Activated CD8-positive, alpha-beta memory T cell treated with anti-CD3 and anti-CD28 coated beads, Interleukin-2, amount 50 U/mL, for 4 hours (primary cell): ENCODE measurements at regions not wholly inside any gene's neighbourhood (a gene's known extent, or its start where the extent isn't known, plus 50 kb on each side); places are given as distances from the start of the nearest gene placed in this dataset.
"Not testable (repeated sequence)": the region's sequence is repeated elsewhere in the genome, so short reads cannot be mapped to it uniquely, and the experiment has no call there.

Experiments
- DNase-seq: peaks from one replicate; pipeline ENCODE4 v3.0.0-alpha.2; 2020

- DNase-seq = no peak
Measured at GRCh38 chr10:62597226-62597625, 207.3 kb upstream of the ADO start.

GRCh38 chr10:62599161-62599560 is 205.4 kb upstream of the ADO start:
- no peak for DNase-seq

DNA sequence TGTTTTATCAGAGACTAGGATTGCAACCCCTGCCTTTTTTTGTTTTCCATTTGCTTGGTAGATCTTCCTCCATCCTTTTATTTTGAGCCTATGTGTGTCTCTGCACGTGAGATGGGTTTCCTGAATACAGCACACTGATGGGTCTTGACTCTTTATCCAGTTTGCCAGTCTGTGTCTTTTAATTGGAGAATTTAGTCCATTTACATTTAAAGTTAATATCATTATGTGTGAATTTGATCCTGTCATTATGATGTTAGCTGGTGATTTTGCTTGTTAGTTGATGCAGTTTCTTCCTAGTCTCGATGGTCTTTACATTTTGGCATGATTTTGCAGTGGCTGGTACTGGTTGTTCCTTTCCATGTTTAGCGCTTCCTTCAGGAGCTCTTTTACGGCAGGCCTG is 198.0 kb upstream of the ADO start:
- DNase-seq = not testable (repeated sequence)

DNA sequence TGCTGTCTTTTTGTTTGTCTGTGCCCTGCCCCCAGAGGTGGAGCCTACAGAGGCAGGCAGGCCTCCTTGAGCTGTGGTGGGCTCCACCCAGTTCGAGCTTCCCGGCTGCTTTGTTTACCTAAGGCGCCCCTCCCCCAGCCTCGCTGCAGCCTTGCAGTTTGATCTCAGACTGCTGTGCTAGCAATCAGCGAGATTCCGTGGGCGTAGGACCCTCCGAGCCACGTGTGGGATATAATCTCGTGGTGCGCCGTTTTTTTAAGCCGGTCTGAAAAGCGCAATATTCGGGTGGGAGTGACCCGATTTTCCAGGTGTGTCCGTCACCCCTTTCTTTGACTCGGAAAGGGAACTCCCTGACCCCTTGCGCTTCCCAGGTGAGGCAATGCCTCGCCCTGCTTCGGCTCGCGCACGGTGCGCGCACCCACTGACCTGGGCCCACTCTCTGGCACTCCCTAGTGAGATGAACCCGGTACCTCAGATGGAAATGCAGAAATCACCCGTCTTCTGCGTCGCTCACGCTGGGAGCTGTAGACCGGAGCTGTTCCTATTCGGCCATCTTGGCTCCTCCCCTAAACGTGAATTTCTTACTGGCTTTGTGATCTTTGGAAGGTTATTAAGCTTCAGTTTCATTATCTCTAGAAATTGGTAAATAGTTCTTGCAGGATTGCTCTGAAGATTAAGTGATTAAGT is 196.2 kb upstream of the ADO start:
- not testable (repeated sequence) for DNase-seq

- peak; percentile 76 for DNase-seq
Measured at GRCh38 chr10:62610649-62611229, 193.8 kb upstream of the ADO start.

- DNase-seq = no peak
Measured at GRCh38 chr10:62613424-62613823, 191.1 kb upstream of the ADO start.

DNA sequence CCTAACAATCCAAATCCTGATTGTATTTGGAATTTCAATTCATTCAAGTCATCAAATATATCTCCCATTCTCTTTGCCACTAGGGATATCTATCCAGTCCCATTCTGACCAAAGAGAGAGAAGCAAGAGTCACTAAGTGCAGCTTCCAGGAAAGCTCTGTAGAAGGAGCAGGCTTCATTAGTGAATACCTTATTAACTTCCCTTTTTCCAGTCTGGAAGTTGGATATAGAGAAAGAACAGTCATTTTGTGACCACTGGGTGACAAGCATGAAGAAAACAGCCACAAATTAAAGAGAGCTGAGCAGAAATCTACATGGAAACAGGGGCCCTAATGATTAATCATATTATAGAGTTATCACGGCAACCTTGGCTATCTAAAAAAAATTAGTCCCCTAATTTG is 190.7 kb upstream of the ADO start:
- no peak for DNase-seq

DNA sequence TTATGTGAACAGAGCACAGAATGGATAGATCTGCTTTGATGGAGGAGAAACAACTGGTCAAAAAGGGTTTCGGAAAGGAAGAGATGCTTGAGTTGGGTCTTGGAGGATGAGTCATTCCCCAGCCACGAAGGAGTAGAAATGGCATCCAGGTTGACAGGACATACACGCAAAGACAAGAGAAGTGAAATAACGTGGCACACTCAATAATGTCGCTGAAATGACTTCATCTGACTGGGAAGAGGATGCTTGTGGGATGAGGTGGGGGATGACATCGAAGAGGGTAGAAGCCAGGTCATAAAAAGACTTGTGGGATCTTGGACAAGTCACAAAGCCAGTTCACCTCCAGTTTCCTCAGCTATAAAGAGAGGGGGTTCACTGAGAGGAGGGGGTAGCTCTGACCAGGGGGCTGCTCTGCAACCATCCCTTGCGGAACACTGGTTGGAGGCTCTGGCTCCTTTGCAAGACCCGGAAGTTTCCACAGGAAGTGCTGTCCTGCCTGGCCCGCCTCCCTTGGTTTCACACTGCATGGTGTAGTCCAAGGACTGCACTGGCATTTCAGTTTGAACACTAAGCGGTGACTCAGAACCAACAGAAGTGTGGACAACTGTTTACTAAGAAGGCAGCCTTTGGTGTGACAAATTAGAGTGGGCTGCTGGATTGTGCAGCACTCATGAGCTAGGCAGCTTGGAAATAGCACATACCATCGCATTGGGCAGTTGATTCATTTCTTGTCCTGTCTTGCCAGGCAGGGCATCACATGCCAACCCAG is 189.9 kb upstream of the ADO start:
- DNase-seq = peak; percentile 30

DNA sequence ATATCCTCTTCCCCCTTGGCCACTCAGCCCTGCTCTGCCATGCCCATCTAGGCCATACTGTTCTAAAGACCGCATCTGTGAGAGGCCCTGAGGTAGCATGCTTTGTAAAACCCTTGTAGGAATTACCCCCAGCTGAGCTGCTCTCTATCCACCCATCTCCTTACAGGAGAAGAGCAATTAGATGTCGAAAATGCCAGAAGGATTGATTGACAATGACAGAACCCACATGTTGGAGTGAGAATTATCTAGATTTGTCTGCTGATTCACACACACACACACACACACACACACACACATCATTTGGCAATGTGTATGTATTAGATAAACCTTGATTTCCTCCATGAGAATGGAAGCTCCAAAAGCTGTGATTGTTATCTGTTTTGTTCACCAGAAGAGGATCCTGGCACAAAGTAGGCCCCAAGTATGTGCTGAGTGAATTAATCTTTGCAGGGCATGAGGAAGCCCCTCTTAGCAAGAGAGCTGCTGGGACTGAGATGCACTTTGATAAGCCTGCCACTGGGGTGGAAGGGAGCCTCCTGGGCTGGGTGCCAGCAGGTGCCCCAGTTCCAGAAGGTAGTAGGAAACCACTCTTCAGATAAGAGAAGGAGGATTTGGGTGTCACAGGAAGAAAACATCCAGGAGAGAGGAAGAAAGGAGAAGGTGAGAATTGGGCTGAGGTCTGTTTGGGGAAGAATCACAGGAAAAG is 187.5 kb upstream of the ADO start:
- no peak for DNase-seq

GRCh38 chr10:62617652-62618051 is 186.9 kb upstream of the ADO start:
- no peak for DNase-seq

GRCh38 chr10:62618054-62618453 is 186.5 kb upstream of the ADO start:
- no peak for DNase-seq

GRCh38 chr10:62618576-62619412 is 185.7 kb upstream of the ADO start:
- no peak for DNase-seq

DNA sequence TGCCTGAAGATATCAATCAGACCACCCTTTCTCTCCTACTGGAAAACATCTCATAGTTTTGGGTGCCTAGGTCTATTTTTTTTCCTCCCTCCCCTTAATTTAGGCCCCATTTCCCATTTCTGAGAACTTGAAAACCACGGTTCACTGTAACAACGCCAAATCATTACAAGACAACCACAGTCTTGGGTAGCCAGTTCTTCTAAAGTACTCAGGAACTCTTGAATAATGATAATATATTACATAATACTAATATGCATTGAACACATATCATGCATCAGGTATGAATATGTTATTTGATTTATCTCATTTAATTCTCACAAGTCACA is 185.1 kb upstream of the ADO start:
- no peak for DNase-seq

DNA sequence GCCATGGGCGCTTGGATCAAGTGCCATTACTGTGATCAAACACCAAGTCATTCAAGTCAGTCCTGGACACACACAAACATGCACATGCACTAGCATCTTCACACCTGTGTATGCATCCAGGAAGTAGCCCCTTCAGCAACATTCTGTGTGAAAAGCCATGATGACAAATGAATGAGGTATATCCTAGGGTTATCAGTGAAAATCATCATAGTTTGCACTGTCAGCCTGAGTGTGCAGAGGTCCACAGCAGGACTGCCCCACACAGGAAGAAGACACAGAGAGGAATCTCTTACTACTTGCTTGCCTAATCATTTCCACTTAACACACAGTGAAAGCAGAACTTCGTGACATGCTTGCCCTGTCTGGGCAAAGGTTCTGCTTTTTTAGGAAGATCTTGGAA is 184.0 kb upstream of the ADO start:
- DNase-seq = no peak

DNA sequence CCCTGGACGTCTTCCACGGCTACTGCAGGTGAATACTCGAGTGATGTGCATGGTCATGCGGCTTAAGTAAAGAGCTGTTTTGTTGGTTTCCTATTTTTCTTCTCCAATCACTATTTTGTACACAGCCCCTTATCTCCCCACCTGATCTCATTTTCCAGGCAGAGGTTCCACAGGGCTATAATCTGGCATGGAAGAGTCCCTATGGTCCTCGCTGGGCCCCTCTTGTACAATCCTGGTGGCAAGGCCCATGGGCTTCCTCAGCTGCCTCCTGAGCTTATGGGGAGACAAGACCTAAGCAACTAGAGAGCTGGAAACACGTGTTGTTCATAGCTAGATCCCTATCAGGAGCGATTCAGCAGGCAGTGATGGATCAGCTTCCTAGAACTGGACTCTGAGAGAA is 181.3 kb upstream of the ADO start:
- DNase-seq = no peak

DNA sequence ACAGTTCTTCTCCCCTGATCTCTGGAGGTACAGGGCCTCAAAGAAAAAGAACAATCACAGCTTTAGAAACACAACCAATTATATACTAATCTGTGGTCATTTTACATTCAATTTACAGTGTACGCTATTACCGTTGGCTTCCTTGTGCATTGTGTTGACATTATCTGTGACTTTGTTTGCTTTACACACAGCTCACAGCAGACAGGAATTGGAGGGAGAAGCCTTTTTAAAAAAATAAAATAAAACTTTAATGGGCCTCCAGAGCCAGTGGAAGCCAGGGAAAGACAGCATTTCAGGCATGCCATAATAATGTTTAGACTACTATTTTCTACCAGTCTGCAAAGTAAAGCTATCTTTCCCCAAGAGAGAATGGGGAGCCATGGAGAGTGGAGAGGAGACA is 179.0 kb upstream of the ADO start:
- DNase-seq = no peak

- no peak for DNase-seq
Measured at GRCh38 chr10:62626079-62626478, 178.4 kb upstream of the ADO start.

- DNase-seq = no peak
Measured at GRCh38 chr10:62626817-62627216, 177.7 kb upstream of the ADO start.

- no peak for DNase-seq
Measured at GRCh38 chr10:62627983-62628382, 176.5 kb upstream of the ADO start.

DNA sequence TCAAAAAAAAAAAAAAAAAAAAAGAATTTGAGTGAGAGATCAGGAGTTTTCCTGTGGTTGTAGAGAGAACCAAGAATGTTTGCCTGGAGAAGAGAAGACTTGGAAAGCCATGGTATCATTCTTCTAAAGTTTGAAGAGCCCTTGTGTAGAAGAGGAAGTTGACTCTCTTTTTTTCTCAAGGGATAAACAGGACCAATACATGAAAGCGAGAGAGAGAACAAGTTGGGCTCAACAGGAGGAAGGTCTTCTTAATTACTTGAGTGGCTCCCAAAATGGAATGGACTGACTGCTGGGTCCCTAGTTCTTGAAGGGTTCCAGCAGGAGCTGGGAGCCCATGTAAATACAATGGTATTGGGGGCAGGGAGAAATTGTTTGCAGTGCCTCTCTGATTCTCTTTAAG is 173.3 kb upstream of the ADO start:
- DNase-seq = no peak

DNA sequence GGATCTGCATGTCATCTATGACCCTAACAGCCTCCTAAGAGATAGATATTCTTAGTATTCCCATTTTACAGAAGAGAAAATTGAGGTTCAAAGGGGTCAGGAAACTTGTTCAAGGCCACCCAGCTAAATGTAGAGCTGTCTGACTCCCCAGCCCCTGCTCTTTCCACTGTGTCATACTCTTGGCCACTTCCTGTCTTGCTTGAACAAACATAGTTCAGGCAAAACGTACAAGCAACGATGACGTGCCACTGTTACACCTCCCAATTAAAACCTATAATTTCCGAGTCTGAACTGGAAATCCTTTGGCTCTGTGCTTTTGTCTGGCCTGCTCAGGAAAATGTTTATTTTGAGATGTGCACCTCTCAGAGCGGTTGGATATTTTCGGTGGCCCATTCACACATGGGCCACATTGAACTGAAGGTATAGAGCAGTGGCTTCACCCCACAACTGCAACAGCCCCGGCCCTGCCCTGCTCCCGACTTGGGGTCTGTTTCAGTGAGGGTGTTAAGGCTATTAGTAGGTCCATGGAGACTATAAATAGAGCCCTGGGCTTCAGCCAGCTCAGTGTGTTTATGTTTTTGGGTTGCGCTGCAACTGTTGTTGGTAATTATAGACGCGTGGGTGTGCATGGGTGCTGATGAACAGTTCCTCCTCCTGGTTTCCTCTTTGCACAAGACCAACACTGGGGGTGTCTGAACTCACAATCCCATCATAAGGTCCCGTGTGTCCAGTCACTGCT is 172.3 kb upstream of the ADO start:
- DNase-seq = peak; percentile 59

GRCh38 chr10:62633976-62634375 is 170.5 kb upstream of the ADO start:
- DNase-seq = no peak
